NOMO-1 treated with DMSO at 0.1 percent for 48 hours (cell line): ENCODE measurements at regions not wholly inside any gene's neighbourhood (a gene's known extent, or its start where the extent isn't known, plus 50 kb on each side); places are given as distances from the start of the nearest gene placed in this dataset.
"Not testable (repeated sequence)": the region's sequence is repeated elsewhere in the genome, so short reads cannot be mapped to it uniquely, and the experiment has no call there.

Source experiments
- DNase-seq: peaks from one replicate; lab custom pipeline; 2025; ENCODE audit not compliant: unreplicated experiment; lab: John Stamatoyannopoulos, UW

DNA sequence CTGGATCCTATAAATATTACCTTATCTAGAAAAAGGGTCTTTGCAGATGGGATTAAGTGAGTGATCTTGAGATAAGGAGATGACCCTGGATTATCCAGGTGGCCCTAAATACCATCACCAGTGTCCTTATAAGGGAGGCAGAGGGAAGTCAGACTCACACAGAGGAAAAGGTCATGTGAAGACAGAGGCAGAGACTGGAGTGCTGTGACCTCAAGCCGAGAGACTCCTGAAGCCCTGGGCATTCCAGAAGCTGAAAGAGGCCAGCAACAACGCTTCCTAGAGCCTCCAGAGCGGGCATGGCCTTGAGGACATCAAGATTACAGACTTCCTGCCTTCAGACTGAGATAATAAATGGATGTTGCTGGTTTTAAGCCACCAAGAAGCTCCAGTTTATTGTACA is 118.8 kb downstream of the ATPSCKMT start:
- DNase-seq = no peak

DNA sequence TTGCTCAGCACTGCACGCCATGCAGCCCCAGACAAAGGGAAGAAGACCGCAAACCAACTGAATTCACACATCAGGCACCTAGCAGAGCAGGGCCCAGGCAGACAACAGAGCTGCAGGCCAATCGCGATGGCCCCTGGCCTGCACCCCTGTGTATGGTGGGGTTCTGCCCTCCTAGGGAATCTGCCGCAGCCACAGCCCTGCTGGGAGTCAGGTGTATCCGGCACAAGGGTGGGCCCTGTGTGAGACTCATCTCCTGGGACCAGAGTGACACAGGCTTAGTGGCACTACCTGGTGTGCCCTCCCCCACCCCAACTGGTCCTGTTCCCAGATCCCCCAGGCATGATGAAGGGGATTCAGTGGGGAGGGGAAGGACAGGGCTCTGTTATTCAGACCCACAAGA is 122.8 kb downstream of the ATPSCKMT start:
- no peak for DNase-seq

DNA sequence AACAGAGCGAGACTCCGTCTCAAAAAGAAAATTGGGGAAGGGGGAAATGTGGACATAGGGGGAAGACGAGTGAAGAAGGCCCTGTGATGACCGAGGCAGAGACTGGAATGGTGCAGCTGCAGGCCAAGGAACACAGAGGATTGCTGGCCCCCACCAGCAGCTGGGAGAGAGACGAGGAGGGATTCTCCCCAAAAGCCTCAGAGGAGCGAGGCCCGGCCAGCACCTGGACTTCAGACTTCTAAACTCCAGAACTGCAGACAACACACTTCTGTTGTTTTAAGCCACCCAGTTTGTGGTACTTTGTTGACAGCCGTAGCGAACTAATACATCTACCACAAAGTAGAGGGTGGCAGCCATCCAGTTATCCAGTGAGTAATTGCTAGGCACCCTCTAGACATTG is 124.6 kb downstream of the ATPSCKMT start:
- DNase-seq = no peak

DNA sequence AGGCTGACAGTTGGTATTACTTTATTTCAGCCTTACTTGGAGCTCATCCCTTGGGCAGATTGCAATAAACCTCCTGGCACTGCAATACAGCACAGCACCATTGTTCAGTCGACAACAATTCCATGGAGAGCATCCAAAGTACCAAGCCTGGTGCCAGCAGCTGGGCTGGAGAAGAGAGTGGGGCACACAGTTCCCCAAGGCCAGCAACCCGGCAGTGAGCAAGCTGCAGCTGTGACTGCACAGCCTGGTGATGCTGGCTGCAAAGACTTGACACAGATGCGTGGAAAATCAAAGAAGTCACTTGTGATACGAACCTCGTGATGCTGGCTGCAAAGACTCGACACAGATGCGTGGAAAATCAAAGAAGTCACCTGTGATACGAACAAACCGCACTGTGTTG is 125.4 kb downstream of the ATPSCKMT start:
- no peak for DNase-seq

GRCh38 chr5:10123254-10123989 is 126.3 kb downstream of the ATPSCKMT start:
- DNase-seq = no peak

DNA sequence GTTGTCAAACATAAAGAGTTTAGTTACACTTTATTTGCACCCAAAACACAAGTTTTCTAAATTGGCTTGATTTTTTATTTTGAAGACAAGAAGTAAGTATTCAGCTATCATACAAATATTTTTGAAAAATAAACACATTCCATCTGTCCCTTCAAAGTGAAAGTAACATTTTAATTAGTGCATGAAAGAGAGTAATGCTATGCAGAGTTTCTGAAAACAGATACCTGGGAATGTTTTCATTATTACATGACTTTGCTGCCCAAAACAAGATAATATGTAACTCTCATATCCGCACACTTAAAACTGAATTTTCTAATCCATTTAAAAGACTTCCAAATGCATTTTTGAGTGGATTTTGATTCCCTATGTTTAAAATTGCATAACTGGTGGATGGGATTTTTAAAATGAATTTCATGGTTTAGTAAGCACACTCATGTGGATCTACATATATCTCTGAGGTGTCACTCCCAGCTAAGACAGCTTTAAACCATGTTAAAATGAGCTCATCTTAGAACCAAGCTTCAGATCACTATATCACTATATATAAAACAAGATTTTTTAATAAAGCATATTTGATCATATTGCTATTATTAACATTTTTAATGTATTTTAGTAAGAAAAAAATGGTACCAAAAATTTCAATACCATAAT is 127.5 kb downstream of the ATPSCKMT start:
- no peak for DNase-seq

DNA sequence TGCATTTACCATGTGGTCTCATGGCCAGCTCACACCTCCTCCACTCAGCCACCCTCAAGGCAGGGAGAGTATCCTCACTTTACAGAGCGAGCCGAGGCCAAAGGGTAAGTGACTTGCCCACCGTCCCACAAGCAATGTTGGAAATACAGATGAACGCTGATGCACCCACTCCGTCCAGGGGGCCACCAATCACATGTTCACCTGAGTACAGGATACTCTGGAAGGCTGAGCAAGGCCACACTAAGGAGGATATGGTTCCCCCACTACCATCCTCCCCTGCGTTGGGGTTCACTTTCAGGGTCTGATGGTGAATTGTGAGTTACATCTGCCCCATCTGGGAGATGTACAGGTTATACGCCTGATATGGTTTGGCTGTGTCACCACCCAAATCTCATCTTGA is 128.8 kb downstream of the ATPSCKMT start:
- no peak for DNase-seq

DNA sequence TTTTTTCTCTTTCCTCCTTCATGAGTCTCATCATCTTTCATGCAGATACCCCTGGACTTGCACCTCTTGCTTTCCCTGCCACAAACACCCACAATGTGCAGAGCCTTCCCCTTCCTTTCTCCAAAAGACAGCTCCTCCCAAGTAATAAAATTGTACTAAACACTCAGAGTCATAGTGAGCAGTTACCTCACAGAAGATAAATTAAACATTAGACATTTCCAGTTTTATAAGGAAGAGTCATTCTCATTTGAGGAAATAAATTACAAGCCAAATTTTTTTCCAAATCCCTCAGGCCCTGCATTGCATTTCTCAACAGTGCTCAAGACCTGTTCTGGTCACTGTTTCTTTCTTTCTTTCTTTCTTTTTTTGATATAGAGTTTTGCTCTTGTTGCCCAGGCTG is 131.5 kb downstream of the ATPSCKMT start:
- DNase-seq = no peak

DNA sequence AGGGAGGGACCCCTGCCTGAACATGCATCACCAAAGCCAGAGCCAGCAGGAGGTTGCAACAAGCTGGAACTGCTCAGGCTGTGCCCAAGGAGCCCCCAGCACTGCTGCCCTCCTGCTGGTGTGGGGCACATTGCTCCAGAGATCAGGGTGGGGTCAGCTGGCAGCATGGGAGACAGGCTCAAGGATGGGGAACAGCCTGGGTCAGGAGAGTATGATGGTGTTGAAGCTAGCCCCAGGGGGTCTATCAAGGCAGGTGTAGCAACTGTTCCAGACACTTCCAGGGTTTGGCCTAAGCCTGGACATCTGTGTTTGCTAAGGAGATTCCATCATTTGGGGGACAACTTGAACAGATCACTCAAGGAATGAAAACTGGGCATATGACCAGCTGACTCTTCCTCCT is 133.1 kb downstream of the ATPSCKMT start:
- DNase-seq = no peak

DNA sequence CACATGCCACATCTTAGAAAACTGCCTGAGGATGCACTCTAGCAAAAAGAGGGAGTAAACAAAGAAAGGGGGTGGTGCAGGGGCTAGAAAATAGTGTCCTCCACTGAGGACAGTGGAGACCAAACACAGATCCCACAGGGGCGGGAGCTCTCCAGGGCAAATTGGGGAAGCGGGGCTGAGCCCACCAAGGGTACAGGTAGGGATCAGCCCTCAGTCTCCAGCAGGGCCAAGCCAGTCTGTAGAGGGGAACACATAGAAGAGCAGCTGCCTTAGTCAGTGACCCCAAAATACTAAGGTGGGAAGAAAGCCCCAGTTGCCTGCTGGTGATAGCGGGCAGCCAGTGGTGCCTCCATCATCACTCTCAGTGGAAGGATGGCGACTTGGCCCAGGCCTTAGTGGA is 134.0 kb downstream of the ATPSCKMT start:
- DNase-seq = no peak

- no peak for DNase-seq
These were observed 138.1 kb downstream of the ATPSCKMT start for GRCh38 chr5:10111571-10111970.

GRCh38 chr5:10110228-10110627 is 139.5 kb downstream of the ATPSCKMT start:
- DNase-seq = no peak

- DNase-seq = no peak
These were observed 140.4 kb downstream of the ATPSCKMT start for GRCh38 chr5:10109299-10109698.

DNA sequence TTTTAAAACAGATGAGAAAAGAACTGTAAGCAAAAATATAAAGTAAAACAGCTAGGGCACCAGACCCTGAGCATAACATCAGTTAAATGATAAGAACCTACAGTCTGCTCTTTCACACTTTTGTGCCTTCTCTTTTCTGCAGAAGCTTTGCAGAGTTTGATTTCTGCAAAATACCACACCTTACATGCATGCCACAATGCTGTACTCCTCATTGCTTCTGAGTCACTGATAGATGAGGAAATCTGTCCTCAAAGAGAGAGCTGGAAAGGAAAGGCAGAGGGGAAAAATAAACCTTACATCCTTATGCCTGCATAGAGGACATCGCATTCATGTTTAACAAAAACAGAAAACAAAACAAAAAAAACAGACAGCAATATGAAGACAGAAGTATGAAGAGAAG is 142.9 kb downstream of the ATPSCKMT start:
- DNase-seq = no peak

- no peak for DNase-seq
These were observed 143.4 kb downstream of the ATPSCKMT start for GRCh38 chr5:10106285-10106684.

DNA sequence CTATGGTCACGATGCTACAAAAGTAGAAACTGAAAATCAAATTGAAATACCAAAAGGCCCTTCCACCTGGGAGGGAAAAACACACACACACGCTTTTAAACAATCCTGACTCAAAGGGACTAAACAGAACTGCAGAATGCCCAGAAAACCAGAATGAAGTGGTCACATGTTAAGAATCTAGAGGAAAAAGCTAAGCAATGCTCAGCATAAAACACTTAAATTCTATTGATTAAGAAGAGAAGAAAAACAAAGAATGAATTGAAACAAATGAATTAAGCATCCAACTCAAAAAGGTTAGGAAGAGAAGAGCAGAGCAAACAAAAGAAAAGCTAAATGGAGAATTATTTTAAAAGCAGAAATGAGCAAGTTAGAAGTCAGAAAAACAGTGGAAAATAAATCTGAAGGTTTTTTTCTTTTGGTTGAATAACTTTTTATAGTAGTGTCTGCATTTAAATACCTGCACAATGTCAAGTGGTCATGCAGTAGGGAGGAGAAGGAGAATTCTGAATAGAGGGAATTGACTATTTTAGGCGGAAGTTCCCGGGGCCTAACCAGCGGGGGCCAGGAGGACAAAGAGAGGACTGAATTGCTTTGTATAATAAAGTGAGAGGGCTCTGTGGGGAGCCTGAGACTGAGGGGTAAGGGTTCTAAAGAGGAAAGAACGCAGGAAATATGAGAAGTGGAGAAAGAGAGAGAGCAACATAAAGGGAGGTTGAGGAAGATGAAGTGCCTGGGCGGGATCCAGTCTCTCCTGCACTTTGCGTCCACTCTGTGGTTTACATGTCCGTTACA is 146.8 kb downstream of the ATPSCKMT start:
- no peak for DNase-seq

DNA sequence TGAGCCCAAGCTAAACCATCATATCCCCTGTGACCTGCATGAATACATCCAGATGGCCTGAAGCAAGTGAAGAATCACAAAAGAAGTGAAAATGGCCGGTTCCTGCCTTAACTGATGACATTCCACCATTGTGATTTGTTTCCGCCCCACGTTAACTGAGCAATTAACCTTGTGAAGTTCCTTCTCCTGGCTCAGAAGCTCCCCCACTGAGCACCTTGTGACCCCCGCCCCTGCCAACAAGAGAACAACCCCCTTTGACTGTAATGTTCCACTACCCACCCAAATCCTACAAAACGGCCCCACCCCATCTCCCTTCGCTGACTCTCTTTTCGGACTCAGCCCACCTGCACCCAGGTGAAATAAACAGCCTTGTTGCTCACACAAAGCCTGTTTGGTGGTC is 147.5 kb downstream of the ATPSCKMT start:
- not testable (repeated sequence) for DNase-seq

GRCh38 chr5:10099548-10099947 is 150.1 kb downstream of the ATPSCKMT start:
- no peak for DNase-seq

DNA sequence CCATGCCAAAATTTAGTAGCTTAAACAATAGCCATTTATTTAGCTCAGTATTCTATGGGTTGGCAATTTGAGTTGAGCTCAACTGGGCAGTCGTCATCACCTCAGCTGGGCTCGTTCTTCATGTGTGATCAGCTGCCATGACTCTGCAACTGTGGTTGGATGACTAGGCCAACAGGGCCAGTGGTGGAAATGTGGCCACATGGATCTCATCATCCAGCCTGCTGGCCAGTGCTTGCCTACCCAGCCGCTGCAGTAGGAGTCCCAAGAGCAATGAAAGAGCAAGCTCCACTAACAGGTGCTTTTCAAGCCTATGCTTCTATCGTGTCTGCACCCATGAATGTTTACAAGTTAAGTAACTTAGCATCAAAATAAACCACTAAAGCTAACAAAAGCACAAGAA is 158.0 kb downstream of the ATPSCKMT start:
- DNase-seq = no peak

- DNase-seq = no peak
These were observed 159.6 kb downstream of the ATPSCKMT start for GRCh38 chr5:10090074-10090473.

DNA sequence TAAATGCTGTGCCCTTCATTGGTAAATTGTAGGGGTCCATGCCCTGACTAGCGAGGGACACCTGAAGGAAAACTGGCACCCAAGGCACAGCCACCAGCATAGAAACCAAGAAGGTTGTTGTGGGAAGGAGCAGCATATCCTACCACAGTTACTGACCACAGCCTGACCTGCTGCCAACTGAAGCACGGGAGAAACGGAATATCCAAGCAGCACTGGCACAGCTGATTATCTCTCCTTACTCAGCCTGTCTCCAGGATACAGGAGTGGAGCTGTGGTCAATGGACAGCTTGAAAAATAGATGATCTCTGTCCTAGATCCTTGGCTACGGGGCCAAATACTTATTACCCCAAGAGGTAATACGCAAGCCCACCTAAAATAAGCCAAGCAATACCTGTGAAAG is 164.5 kb downstream of the ATPSCKMT start:
- DNase-seq = no peak

GRCh38 chr5:10081584-10081983 is 168.1 kb downstream of the ATPSCKMT start:
- DNase-seq = no peak
